Sigmoid colon (tissue), 4 donors: ENCODE measurements at regions not wholly inside any gene's neighbourhood (a gene's known extent, or its start where the extent isn't known, plus 50 kb on each side); places are given as distances from the start of the nearest gene placed in this dataset.

Experiments
- POLR2AphosphoS5 ChIP-seq, 4 donors: sonication (generic); formaldehyde crosslinking; IDR thresholded peaks; one replicate each; pipeline ENCODE4 v1.6.1; 2017; ENCODE audit warnings: antibody characterized with exemption in 4 of 4
- TF ChIP-seq, protein P1 (sequence below), 4 experiments: fragments of 450-650 bp in 3 of 4; fragments of 200-600 bp in 1 of 4; IDR thresholded peaks; one replicate each; pipeline ENCODE4 v1.5.1; 2016 to 2019; ENCODE audit warnings: antibody characterized with exemption in 4 of 4, mild to moderate bottlenecking in 3 of 4, moderate library complexity in 2 of 4

DNA sequence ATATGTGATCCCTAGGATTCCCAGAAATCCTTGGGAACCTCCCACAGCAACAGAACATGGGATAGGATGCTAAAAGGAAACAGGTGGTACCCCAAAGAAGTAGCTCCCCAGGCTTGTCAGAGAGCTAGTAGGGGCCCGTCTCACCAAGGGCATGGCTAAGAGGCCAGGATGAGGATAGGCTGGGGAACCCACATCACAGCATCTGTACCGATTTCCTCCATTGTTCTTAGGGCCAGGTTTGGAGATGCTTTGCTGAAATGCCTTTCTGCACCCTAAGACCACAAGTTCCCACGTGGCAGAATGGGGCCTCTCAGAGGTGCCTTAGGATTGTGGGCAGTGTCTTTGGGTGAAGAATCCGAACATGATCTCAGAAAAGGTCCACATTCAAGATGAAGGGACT, 169.5 kb downstream of the HS3ST3B1 start:
- TF ChIP-seq, protein P1, sequence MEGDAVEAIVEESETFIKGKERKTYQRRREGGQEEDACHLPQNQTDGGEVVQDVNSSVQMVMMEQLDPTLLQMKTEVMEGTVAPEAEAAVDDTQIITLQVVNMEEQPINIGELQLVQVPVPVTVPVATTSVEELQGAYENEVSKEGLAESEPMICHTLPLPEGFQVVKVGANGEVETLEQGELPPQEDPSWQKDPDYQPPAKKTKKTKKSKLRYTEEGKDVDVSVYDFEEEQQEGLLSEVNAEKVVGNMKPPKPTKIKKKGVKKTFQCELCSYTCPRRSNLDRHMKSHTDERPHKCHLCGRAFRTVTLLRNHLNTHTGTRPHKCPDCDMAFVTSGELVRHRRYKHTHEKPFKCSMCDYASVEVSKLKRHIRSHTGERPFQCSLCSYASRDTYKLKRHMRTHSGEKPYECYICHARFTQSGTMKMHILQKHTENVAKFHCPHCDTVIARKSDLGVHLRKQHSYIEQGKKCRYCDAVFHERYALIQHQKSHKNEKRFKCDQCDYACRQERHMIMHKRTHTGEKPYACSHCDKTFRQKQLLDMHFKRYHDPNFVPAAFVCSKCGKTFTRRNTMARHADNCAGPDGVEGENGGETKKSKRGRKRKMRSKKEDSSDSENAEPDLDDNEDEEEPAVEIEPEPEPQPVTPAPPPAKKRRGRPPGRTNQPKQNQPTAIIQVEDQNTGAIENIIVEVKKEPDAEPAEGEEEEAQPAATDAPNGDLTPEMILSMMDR (IDR thresholded peaks at IDR 0.05): no peak
- no peak for TF ChIP-seq POLR2AphosphoS5 (IDR thresholded peaks at IDR 0.05)
